Activated T-cell treated with anti-CD3 and anti-CD28 coated beads, Interleukin-2, amount 50 U/mL, for 48 hours (primary cell): ENCODE measurements at regions not wholly inside any gene's neighbourhood (a gene's known extent, or its start where the extent isn't known, plus 50 kb on each side); places are given as distances from the start of the nearest gene placed in this dataset.
"Not testable (repeated sequence)": the region's sequence is repeated elsewhere in the genome, so short reads cannot be mapped to it uniquely, and the experiment has no call there.

ENCODE experiments used
- DNase-seq, 2 experiments: peaks; one replicate each; pipeline ENCODE4 v3.0.0-alpha.2; 2020

GRCh38 chr2:13252615-13253014, 535.9 kb downstream of the TRIB2 start:
- no peak for DNase-seq

DNA sequence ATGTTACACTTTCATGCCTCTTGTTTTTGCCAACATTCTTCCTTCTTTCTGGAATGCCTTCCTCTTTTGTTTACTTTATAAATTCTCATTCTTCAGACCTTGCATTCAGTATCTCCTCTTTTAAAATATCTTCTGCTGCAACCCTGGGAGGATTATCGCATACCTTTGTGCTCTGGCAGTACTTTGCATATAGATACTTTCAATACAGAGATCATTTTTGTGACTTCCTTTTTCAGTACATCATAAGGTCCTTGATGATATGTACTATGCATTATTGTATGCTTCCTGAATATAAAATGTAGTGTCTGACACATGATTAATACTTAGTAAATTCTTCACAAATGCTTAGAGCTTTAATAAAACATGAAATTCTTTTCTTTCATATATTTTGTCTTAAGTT, 538.7 kb downstream of the TRIB2 start:
- DNase-seq = no peak

DNA sequence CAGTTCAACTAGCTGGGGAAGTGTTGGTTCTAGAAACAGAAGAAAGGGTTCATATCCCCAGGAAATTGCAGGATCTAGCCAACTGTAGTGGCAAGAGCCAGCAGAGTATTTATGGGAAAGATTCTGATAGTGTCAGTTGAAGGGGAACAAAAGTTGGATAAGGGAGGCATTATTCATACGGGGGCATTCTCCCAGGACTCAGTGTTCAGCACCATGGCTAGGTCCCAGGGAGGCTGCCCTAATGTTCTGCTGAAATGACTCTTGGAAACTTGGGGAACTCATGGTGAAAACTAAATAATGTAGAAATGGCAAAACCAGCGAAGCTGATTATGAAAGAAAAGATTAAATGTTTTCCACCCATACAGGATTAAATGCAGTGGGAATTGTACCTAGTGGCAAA, 543.7 kb downstream of the TRIB2 start:
- no peak for DNase-seq

GRCh38 chr2:13266166-13266565, 549.4 kb downstream of the TRIB2 start:
- DNase-seq = no peak

GRCh38 chr2:13284688-13285087, 568.0 kb downstream of the TRIB2 start:
- no peak for DNase-seq

GRCh38 chr2:13289310-13289709, 572.6 kb downstream of the TRIB2 start:
- no peak for DNase-seq

GRCh38 chr2:13308478-13308805, 591.7 kb downstream of the TRIB2 start:
- DNase-seq = not testable (repeated sequence)

GRCh38 chr2:13308989-13309388, 592.3 kb downstream of the TRIB2 start:
- DNase-seq = no peak

DNA sequence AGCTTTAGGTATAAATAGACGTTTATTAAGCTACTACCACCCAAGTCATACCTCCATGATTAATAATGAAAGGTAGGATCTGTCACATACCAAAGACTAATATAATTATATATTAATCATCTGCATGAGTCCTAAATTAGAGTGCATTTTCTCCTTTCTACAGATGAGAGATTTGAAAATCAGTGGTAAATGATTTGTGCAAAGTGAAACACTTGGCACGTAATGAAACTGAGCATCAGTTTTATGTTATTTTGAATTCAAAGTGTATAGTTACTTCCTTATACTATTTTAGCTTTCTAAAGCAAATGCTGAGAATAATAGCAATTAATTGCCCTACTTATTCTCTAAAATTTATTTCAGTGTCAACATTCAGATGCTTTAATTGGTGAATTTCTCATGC, 615.3 kb downstream of the TRIB2 start:
- no peak for DNase-seq

DNA sequence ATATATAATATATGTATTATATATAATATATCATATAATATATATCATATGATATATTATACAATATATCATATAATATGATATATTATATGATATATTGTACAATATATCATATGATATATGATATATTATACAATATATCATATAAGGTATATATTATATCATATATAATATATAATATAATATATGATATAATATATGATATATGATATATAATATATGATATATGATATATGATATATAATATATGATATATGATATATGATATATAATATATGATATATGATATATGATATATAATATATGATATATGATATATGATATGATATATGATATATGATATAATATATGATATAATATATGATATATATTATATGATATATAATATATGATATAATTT, 617.3 kb downstream of the TRIB2 start:
- not testable (repeated sequence) for DNase-seq

- DNase-seq = no peak
These were observed 617.8 kb downstream of the TRIB2 start for GRCh38 chr2:13334545-13334944.

DNA sequence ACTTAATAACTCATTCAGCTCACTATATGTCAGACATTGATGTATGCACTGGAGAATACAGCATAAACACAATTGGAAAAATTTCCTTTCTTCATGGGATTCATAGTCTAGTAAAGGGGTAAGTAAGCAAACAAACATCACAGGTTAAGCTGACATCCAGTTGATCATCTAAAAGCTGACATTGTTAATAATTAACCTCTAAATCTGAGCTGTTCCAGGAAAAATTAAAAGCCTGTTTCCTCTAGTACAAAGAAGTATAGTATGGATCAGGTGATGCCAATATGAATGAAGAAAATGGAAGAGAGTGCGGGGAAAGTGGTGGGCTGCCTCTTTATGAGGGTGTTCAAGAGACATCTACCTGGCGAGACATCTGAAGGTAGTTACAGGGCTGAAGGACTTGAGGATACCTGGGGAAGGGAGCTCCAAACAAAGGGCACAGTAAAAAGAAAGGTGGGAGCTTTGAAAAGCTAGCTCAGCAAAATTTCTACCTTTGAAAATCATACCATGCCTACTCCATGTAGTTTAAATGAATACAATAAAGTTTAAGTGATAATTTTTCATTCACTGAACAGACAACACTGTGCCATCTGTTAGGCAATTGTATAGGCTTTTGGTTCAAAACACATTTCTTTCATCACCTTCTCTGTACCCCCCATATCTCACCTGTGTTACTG, 619.3 kb downstream of the TRIB2 start:
- no peak for DNase-seq

DNA sequence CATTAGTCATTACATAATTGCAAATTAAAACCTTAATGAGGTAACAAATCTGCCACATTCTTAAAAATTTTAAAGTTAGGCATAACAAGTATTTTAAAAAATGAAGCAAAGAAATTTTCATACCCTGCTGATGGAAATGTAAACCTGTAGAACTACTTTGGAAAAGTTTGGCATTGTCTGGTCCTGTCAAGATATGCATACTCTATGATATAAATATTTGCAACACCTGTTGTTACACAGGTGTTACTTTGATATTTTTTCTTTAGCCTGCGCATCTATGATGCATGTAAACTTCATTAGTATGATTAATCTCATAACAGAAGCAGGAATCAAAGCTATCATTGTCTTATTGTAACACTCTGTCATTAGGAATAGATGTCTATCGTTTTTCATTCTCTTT, 634.3 kb downstream of the TRIB2 start:
- no peak for DNase-seq

DNA sequence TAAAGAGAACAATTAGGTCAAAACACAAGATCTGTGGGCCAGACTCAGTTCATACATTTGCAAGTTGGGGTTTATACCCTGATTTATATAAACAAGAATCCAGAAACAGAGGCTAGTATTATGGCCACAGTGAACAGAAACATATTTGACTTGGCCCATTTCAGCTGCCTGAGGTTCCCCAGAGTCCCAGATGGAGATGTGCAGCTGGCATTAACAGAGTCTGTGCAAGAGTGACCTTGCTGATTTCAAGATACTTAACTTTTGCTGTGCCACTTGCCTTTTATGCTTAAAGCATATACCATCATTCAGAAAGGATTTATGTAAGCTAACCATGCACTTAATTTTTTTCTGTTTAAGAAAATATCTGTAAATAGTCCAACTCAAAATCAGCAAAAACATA, 636.3 kb downstream of the TRIB2 start:
- no peak for DNase-seq

DNA sequence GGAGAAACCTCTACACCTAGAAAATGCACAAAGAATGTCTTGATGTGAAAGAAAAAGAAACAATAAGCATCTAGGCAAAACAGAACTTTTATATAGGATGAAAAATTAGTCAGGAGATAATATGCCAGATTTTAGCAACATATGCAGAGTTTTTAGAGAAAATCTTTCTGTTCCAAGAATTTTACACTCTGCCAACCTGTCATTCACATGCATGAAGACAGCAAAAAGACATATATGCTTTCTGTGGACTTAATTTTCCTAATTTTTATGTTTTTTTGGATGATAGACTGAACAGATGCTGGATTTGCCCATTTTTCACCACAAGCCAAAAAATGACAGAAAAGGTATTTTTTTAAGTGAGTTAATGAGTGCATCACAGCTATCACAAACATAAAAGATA, 637.3 kb downstream of the TRIB2 start:
- no peak for DNase-seq

GRCh38 chr2:13381928-13382327, 665.2 kb downstream of the TRIB2 start:
- DNase-seq = not testable (repeated sequence)

- DNase-seq = not testable (repeated sequence)
These were observed 672.4 kb downstream of the TRIB2 start for GRCh38 chr2:13389172-13389571.

DNA sequence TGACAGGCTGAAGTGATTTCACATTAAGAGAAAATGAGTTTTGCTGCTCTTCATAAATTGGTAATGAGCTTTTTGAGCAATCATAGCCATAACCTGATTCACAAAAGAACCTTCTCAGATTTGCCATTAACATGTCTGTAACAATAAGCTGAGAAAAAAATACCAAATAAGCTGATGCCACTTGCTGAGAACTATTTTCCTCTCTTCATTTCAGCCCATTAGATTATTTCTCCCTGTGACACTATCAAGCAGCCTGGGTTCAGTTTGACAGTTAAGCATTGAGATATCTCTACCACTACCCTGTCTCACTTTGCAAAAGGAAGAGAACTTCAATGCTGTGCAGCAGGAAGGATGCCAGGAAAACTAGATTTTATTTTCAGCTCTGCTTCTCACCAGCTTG, 673.9 kb downstream of the TRIB2 start:
- no peak for DNase-seq

GRCh38 chr2:13401312-13401711, 684.6 kb downstream of the TRIB2 start:
- DNase-seq = no peak

GRCh38 chr2:13413989-13414388, 697.3 kb downstream of the TRIB2 start:
- DNase-seq = no peak

- no peak for DNase-seq
These were observed 698.2 kb downstream of the TRIB2 start for GRCh38 chr2:13414897-13415296.

DNA sequence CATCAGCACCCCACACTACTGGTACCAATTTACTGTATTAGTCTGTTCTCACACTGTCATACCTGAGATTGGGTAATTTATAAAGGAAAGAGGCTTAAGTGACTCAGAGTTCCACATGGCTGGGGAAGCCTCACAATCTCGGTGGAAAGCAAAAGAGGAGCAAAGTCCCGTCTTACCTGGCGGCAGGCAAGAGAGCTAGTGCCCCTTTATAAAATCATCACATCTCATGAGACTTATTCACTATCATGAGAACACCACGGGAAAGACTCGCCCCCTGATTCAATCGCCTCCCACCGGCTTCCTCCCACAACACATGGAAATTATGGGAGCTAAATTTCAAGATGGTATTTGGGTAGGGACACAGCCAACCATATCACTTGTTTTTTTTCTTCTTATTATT, 717.2 kb downstream of the TRIB2 start:
- DNase-seq = no peak

GRCh38 chr2:13443554-13444261, 727.0 kb downstream of the TRIB2 start:
- DNase-seq = not testable (repeated sequence)

- DNase-seq = no peak
These were observed 745.7 kb downstream of the TRIB2 start for GRCh38 chr2:13462464-13462863.

GRCh38 chr2:13466076-13466475, 749.3 kb downstream of the TRIB2 start:
- DNase-seq = no peak
